AG09319 (cell line): ENCODE measurements at regions not wholly inside any gene's neighbourhood (a gene's known extent, or its start where the extent isn't known, plus 50 kb on each side); places are given as distances from the start of the nearest gene placed in this dataset.

Experiments
- DNase-seq: peaks from one replicate; pipeline ENCODE4 v3.0.0-alpha.2; 2010; ENCODE audit warnings: low read depth; ENCODE audit errors: extremely low read depth
- CTCF ChIP-seq: IDR thresholded peaks from 2 replicates; pipeline ENCODE4 v1.5.1; 2011; ENCODE audit warnings: low read depth, mild to moderate bottlenecking, inconsistent platforms, low read length, moderate library complexity

- DNase-seq, result no peak
- no peak for TF ChIP-seq CTCF
These were observed 64.6 kb upstream of the ARNT2 start for GRCh38 chr15:80339601-80340000.

GRCh38 chr15:80342148-80342547, 62.0 kb upstream of the ARNT2 start:
- no peak for TF ChIP-seq CTCF
- DNase-seq, result no peak

GRCh38 chr15:80343554-80343992, 60.6 kb upstream of the ARNT2 start:
- TF ChIP-seq CTCF, result no peak

GRCh38 chr15:80350941-80351610, 53.1 kb upstream of the ARNT2 start:
- no peak for DNase-seq
- TF ChIP-seq CTCF, result no peak

More at GRCh38 chr15:80343554-80343992, 60.6 kb upstream of the ARNT2 start:
- DNase-seq, result no peak
